Peyer's patch (tissue), 4 donors: ENCODE measurements at regions not wholly inside any gene's neighbourhood (a gene's known extent, or its start where the extent isn't known, plus 50 kb on each side); places are given as distances from the start of the nearest gene placed in this dataset.

Experiments used
- DNase-seq, 3 donors: peaks; one replicate each; pipeline ENCODE4 v3.0.0-alpha.2; 2017 to 2019
- H3K27ac ChIP-seq, 4 donors: fragments of 200-600 bp; sonication (generic); one replicate each; pipeline ENCODE4 v1.5.1; 2016 to 2019
- H3K27me3 ChIP-seq, 2 donors: fragments of 200-600 bp; sonication (generic); one replicate each; pipeline ENCODE4 v1.5.1; 2019
- H3K36me3 ChIP-seq, 3 donors: fragments of 200-600 bp; sonication (generic); one replicate each; pipeline ENCODE4 v1.5.1; 2016 to 2019
- H3K4me1 ChIP-seq, 4 donors: fragments of 200-600 bp; sonication (generic); one replicate each; pipeline ENCODE4 v1.5.1; 2016 to 2019
- H3K4me3 ChIP-seq, 4 donors: fragments of 200-600 bp; sonication (generic); 1 replicate in 3 of 4; 2 replicates in 1 of 4; pipeline ENCODE4 v1.5.1; 2016 to 2019; ENCODE audit warnings: mild to moderate bottlenecking in 1 of 4
- H3K9me3 ChIP-seq, 4 donors: fragments of 200-600 bp; sonication (generic); one replicate each; pipeline ENCODE4 v1.5.1; 2016 to 2019; ENCODE audit warnings: mild to moderate bottlenecking in 1 of 4
- POLR2A ChIP-seq, 2 donors: fragments of 450-650 bp; IDR thresholded peaks; one replicate each; pipeline ENCODE4 v1.5.1; 2017; ENCODE audit warnings: antibody characterized with exemption in 2 of 2, mild to moderate bottlenecking in 2 of 2, moderate library complexity in 2 of 2
- TF ChIP-seq, protein P1 (sequence below), 6 experiments: fragments of 450-650 bp in 4 of 6; fragments of 200-600 bp in 2 of 6; sonication (generic) in 1 of 6; IDR thresholded peaks; one replicate each; pipeline ENCODE4 v1.5.1; 2017 to 2019; ENCODE audit warnings: antibody characterized with exemption in 6 of 6, mild to moderate bottlenecking in 3 of 6, moderate library complexity in 1 of 6

DNA sequence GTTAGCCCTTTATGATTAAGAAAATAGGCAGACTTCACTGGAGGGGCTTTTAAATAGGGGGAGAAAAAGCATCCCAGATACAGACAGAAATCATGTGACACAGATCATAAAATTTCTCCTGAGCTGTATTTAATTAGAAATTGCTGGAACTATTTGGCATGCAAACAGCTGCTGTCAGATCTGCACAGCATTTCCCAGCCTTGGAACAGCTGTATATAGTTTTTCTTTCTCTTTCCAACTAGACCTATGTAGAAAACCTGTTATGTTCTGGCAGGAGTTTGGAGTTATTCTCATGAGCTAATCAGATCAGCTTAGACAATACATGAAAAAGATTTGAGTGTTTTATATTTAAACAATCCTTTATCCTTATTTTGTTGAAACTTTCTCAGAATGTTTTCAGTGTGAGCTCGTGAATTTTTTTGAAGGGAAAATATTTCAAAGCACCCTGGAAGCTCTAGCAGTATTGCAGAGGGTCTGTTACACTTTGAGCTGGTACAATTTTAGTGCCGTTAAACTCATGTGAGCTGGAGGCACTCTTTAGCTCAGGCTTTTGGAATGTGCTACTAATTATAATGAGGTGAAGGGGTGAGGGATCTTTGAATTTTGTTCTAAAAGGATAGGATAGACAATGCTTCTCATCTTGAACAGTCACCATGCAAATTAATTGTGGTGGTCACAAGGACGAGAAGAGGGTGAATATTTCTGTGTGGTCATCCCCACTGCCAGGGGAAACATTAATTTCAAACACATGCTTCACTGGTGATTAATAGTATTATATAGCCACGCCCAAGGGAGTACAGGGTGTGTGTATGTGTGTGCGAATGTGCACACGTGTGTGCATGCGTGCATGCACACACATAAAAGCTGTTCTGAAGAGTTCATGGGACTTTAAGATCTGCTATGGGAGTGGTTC lies 239.4 kb upstream of the FBXL7 start:
- H3K9me3 ChIP-seq, result no peaks in the 10 kb centered on the region
- TF ChIP-seq, protein P1, sequence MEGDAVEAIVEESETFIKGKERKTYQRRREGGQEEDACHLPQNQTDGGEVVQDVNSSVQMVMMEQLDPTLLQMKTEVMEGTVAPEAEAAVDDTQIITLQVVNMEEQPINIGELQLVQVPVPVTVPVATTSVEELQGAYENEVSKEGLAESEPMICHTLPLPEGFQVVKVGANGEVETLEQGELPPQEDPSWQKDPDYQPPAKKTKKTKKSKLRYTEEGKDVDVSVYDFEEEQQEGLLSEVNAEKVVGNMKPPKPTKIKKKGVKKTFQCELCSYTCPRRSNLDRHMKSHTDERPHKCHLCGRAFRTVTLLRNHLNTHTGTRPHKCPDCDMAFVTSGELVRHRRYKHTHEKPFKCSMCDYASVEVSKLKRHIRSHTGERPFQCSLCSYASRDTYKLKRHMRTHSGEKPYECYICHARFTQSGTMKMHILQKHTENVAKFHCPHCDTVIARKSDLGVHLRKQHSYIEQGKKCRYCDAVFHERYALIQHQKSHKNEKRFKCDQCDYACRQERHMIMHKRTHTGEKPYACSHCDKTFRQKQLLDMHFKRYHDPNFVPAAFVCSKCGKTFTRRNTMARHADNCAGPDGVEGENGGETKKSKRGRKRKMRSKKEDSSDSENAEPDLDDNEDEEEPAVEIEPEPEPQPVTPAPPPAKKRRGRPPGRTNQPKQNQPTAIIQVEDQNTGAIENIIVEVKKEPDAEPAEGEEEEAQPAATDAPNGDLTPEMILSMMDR (IDR thresholded peaks at IDR 0.05), result no peak
- no peak for TF ChIP-seq POLR2A (IDR thresholded peaks at IDR 0.05)
- DNase-seq, result no peak
- H3K4me1 ChIP-seq, result no peaks in the 10 kb centered on the region
- H3K27me3 ChIP-seq, result no peaks in the 10 kb centered on the region
- no peak overlapping the region for H3K27ac ChIP-seq
- H3K4me3 ChIP-seq, result no peak overlapping the region
- H3K36me3 ChIP-seq, result no peaks in the 10 kb centered on the region

DNA sequence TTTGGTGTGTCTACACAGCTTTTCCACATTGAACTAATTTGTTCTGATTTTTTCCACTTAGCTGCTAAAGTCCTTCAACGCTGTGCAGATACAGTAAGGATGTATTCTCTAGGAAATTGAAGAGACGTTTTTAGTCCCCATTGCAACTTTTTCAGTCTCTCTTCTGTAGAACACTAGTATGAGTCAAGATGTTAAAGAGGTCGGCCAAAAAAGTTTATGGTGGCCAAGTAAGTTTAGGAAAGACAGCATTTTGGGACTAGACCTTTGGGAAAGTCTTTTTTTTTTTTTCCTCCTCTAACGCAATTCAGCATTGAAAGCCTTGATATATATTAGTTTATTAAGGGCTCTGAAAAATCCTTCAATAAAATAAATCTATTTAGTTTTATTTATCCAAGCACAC lies 243.5 kb upstream of the FBXL7 start:
- DNase-seq, result no peak
- no peaks in the 10 kb centered on the region for H3K27me3 ChIP-seq
- H3K4me1 ChIP-seq, result no peaks in the 10 kb centered on the region
- H3K4me3 ChIP-seq, result no peak overlapping the region
- TF ChIP-seq, protein P1 (IDR thresholded peaks at IDR 0.05), result no peak
- no peak for TF ChIP-seq POLR2A (IDR thresholded peaks at IDR 0.05)
- H3K36me3 ChIP-seq, result no peaks in the 10 kb centered on the region
- H3K9me3 ChIP-seq, result no peaks in the 10 kb centered on the region
- no peak overlapping the region for H3K27ac ChIP-seq

DNA sequence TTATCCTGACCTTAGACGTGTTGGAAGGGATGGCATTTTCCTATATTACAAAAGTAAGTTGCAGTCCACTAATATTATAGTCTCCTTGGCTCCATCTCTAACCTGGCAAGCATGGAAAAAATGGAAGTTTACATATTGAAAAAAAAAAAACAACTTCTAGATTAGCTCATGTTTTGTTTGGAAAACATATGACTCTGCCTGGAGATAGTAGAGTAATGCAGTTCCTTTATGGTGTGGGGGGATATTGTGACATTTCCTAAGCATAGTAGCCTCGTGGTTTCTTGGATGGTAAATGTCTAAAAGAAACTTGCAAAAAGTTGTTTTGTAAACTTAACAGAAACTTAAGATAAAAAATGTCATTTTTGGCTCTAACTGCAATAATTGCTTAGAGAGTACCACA lies 244.4 kb upstream of the FBXL7 start:
- Histone ChIP-seq H3K27me3 (no peaks in the 10 kb centered on the region), H3K4me3 (no peak overlapping the region), H3K36me3 (no peaks in the 10 kb centered on the region), H3K9me3 (no peaks in the 10 kb centered on the region), H3K27ac (no peak overlapping the region), H3K4me1 (no peaks in the 10 kb centered on the region)
- no peak for DNase-seq
- TF ChIP-seq, protein P1 (IDR thresholded peaks at IDR 0.05), result no peak
- TF ChIP-seq POLR2A (IDR thresholded peaks at IDR 0.05), result no peak

DNA sequence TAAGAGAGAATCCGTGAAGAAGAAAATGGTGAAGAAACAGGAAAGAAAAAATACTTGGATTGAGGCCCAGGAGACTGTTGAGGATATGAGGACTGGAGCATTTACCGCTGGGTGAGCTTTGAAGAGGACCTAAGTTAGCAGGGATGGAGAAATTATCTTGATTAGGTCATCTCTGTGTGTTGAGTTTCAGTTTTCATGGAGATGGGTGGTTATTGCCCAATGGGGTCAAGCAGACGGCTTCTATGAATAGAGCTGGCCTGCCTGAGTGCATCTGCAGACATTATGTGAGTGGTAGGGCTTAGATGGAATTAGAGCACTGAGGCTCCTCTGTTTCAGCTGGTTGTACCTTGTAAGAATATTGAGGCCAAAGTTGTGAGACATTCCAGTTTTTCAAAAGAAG lies 245.4 kb upstream of the FBXL7 start:
- TF ChIP-seq POLR2A (IDR thresholded peaks at IDR 0.05), result no peak
- TF ChIP-seq, protein P1 (IDR thresholded peaks at IDR 0.05), result no peak
- no peak overlapping the region for H3K27ac ChIP-seq
- DNase-seq, result no peak
- no peaks in the 10 kb centered on the region for H3K4me1 ChIP-seq
- no peaks in the 10 kb centered on the region for H3K36me3 ChIP-seq
- H3K4me3 ChIP-seq, result no peak overlapping the region
- H3K9me3 ChIP-seq, result no peaks in the 10 kb centered on the region
- no peaks in the 10 kb centered on the region for H3K27me3 ChIP-seq

DNA sequence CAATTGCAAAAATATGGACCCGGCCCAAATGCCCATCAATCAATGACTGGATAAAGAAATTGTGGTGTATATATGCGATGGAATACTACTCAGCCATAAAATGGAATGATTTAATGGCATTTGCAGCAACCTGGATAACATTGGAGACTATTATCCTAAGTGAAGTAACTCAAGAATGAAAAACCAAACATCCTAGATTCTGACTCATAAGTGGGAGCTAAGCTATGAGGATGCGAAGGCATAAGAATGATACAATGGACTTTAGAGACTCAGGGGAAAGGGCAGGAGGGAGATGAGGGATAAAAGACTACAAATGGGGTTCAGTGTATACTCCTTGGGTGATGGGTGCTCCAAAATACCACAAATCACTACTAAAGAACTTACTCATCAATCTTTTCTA lies 247.6 kb upstream of the FBXL7 start:
- Histone ChIP-seq H3K4me3 (no peak overlapping the region), H3K27me3 (no peaks in the 10 kb centered on the region), H3K9me3 (no peaks in the 10 kb centered on the region), H3K4me1 (no peaks in the 10 kb centered on the region), H3K27ac (no peak overlapping the region), H3K36me3 (no peaks in the 10 kb centered on the region)
- no peak for TF ChIP-seq POLR2A (IDR thresholded peaks at IDR 0.05)
- TF ChIP-seq, protein P1 (IDR thresholded peaks at IDR 0.05), result no peak
- DNase-seq, result no peak
